ENCODE measurements at regions not wholly inside any gene's neighbourhood (a gene's known extent, or its start where the extent isn't known, plus 50 kb on each side); places are given as distances from the start of the nearest gene placed in this dataset.

- TF ChIP-seq POLR2A (IDR thresholded peaks at IDR 0.05; ENCODE audit: low read depth, low read length), result no peak
- no peak for TF ChIP-seq TAF1 (IDR thresholded peaks at IDR 0.05; ENCODE audit: borderline replicate concordance, low read depth, low read length)
- no peak for TF ChIP-seq POLR2AphosphoS5 (IDR thresholded peaks at IDR 0.05; ENCODE audit: low read depth, low read length)
Observed at GRCh38 chr2:122988395-122989221, 1036.5 kb upstream of the CNTNAP5 start.
